BE2C (cell line): ENCODE measurements at regions not wholly inside any gene's neighbourhood (a gene's known extent, or its start where the extent isn't known, plus 50 kb on each side); places are given as distances from the start of the nearest gene placed in this dataset.
"Not testable (repeated sequence)": the region's sequence is repeated elsewhere in the genome, so short reads cannot be mapped to it uniquely, and the experiment has no call there.

Experiments used
- DNase-seq: peaks from one replicate; pipeline ENCODE4 v3.0.0-alpha.2; 2020
- H3K27me3 ChIP-seq: fragments of 250-450 bp; sonication (Bioruptor Pico); 2 replicates; pipeline ENCODE4 v1.5.1; 2020; ENCODE audit warnings: mild to moderate bottlenecking
- H3K36me3 ChIP-seq: fragments of 250-450 bp; sonication (Bioruptor Pico); 2 replicates; pipeline ENCODE4 v1.5.1; 2020; ENCODE audit warnings: mild to moderate bottlenecking
- H3K4me1 ChIP-seq: fragments of 250-450 bp; sonication (Bioruptor Pico); 2 replicates; pipeline ENCODE4 v1.5.1; 2020
- H3K4me3 ChIP-seq: 2 replicates; pipeline ENCODE4 v1.5.1; 2011; ENCODE audit warnings: low read depth, low read length
- H3K9me3 ChIP-seq: fragments of 250-450 bp; sonication (Bioruptor Pico); 2 replicates; pipeline ENCODE4 v1.5.1; 2020
- CTCF ChIP-seq: IDR thresholded peaks from 2 replicates; pipeline ENCODE4 v1.5.1; 2012; ENCODE audit warnings: mild to moderate bottlenecking, low read depth, low read length

DNA sequence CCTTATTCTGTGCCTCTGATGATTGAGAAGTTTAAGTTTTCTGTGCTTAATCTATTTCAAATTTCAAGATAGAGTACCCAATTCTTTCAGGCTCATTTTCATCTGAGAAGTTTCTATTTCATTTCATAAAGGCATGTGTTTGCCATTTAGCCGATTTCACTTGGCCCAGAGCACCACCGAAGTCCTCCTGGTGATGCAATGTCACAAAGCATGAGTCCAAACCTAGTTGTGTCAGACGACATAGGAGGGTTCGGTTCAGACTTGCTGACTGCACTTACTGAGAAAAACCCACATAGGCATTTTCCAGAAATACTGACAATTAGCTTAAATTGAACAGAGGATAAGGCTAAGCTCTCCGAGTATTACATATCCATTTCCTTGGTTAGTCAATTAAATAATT is 152.4 kb upstream of the FAR2 start:
- Histone ChIP-seq H3K36me3 (no peaks in the 10 kb centered on the region), H3K4me1 (no peaks in the 10 kb centered on the region), H3K9me3 (no peaks in the 10 kb centered on the region), H3K4me3 (no peak overlapping the region), H3K27me3 (no peaks in the 10 kb centered on the region)
- TF ChIP-seq CTCF, result no peak
- no peak for DNase-seq

GRCh38 chr12:28998662-28999120 is 150.4 kb upstream of the FAR2 start:
- Histone ChIP-seq H3K9me3 (no peaks in the 10 kb centered on the region), H3K27me3 (no peaks in the 10 kb centered on the region), H3K36me3 (no peaks in the 10 kb centered on the region), H3K4me1 (no peaks in the 10 kb centered on the region), H3K4me3 (no peak overlapping the region)
- TF ChIP-seq CTCF, result peak; percentile 66
- peak; percentile 17 for DNase-seq

DNA sequence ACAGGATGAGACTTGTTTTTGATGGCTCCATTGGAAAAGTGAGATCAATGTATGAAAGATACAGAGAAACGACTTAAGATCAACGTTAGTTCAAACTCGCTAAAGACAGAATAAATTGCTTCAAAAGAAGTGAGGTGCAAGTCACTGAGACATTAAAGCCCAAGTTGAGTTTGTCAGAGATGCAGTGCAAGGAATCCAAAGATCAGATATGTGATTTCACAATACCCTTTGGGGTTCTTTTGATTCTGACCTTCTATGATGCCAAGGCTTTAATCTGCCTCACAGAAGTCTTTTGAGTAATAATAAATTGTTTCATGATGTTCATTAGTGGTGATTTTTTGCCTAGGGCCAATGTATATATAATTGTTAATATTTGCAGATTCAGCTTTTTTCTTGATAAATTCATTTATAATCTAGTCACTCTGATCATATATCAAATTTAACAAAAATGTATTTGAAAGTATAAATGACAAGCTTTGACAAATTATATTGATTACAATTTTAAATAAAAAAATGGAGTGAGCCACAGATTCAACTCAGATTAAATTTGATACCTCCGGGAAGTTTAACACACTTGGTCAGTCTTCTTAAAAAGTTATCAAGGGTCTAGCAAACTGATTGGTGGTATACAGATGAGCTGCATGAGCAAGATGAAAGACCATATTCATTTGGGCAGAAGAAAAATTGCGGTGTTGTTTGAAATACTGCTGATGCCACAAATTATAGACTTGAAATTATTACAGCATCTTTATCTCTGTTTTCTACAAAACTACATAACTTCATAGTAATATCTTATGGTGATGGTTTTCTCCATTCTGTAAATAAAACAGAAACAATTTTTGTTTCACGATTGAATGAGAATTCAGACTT is 144.8 kb upstream of the FAR2 start:
- Histone ChIP-seq H3K27me3 (no peaks in the 10 kb centered on the region), H3K9me3 (no peaks in the 10 kb centered on the region; the same call in 1 of the 2 replicates), H3K4me3 (no peak overlapping the region), H3K36me3 (no peaks in the 10 kb centered on the region), H3K4me1 (peaks cover 10% of the 10 kb centered on the region; the same call in 1 of the 2 replicates)
- no peak for DNase-seq
- TF ChIP-seq CTCF, result no peak

GRCh38 chr12:29004936-29005304 is 144.2 kb upstream of the FAR2 start:
- no peak for DNase-seq
- Histone ChIP-seq H3K27me3 (no peaks in the 10 kb centered on the region), H3K4me3 (no peak overlapping the region), H3K4me1 (peaks cover 10% of the 10 kb centered on the region; the same call in 1 of the 2 replicates), H3K9me3 (no peaks in the 10 kb centered on the region; the same call in 1 of the 2 replicates), H3K36me3 (no peaks in the 10 kb centered on the region)
- no peak for TF ChIP-seq CTCF

GRCh38 chr12:29008786-29009185 is 140.3 kb upstream of the FAR2 start:
- Histone ChIP-seq H3K36me3 (no peaks in the 10 kb centered on the region), H3K27me3 (no peaks in the 10 kb centered on the region), H3K4me3 (no peak overlapping the region), H3K4me1 (peaks cover 10% of the 10 kb centered on the region; the same call in 1 of the 2 replicates), H3K9me3 (no peaks in the 10 kb centered on the region; the same call in 1 of the 2 replicates)
- DNase-seq, result no peak
- no peak for TF ChIP-seq CTCF

GRCh38 chr12:29012673-29013072 is 136.4 kb upstream of the FAR2 start:
- DNase-seq, result no peak
- Histone ChIP-seq H3K36me3 (no peaks in the 10 kb centered on the region), H3K4me1 (no peaks in the 10 kb centered on the region), H3K4me3 (no peak overlapping the region), H3K27me3 (no peaks in the 10 kb centered on the region), H3K9me3 (no peaks in the 10 kb centered on the region)
- TF ChIP-seq CTCF, result no peak

DNA sequence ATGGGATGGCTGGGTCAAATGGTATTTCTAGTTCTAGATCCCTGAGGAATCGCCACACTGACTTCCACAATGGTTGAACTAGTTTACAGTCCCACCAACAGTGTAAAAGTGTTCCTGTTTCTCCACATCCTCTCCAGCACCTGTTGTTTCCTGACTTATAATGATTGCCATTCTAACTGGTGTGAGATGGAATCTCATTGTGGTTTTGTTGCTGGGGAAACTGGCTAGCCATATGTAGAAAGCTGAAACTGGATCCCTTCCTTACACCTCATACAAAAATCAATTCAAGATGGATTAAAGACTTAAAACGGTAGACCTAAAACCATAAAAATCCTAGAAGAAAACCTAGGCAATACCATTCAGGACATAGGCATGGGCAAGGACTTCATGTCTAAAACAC is 131.5 kb upstream of the FAR2 start:
- H3K4me1 ChIP-seq, H3K27me3 ChIP-seq, DNase-seq, H3K4me3 ChIP-seq, H3K36me3 ChIP-seq, H3K9me3 ChIP-seq: not testable (repeated sequence)
